Hepatocyte (in vitro differentiated cells): ENCODE measurements at regions not wholly inside any gene's neighbourhood (a gene's known extent, or its start where the extent isn't known, plus 50 kb on each side); places are given as distances from the start of the nearest gene placed in this dataset.

Experiments used
- DNase-seq: peaks from one replicate; pipeline ENCODE4 v3.0.0-alpha.2; 2016; ENCODE audit warnings: low spot score
- H2AFZ ChIP-seq: fragments of 200-600 bp; sonication (generic); 2 replicates; pipeline ENCODE4 v1.6.0; 2016; ENCODE audit warnings: antibody characterized with exemption, mild to moderate bottlenecking
- H3K27ac ChIP-seq: fragments of 200-600 bp; sonication (generic); 2 replicates; pipeline ENCODE4 v1.5.1; 2016; ENCODE audit warnings: mild to moderate bottlenecking
- H3K27me3 ChIP-seq: fragments of 200-600 bp; sonication (generic); 2 replicates; pipeline ENCODE4 v1.6.1; 2016
- H3K36me3 ChIP-seq: fragments of 200-600 bp; sonication (generic); replicated peaks from 2 replicates; pipeline ENCODE4 v1.5.1; 2016; ENCODE audit warnings: low read depth; ENCODE audit not compliant: insufficient read depth
- H3K4me1 ChIP-seq: fragments of 200-600 bp; sonication (generic); 2 replicates; pipeline ENCODE4 v1.5.1; 2016; ENCODE audit warnings: mild to moderate bottlenecking, moderate library complexity; ENCODE audit not compliant: insufficient read depth
- H3K4me2 ChIP-seq: fragments of 200-600 bp; sonication (generic); 2 replicates; pipeline ENCODE4 v1.6.0; 2016
- H3K4me3 ChIP-seq: fragments of 200-600 bp; sonication (generic); 2 replicates; pipeline ENCODE4 v1.5.1; 2016; ENCODE audit warnings: mild to moderate bottlenecking
- H3K79me2 ChIP-seq: fragments of 200-600 bp; sonication (generic); 2 replicates; pipeline ENCODE4 v1.6.0; 2017; ENCODE audit warnings: mild to moderate bottlenecking
- H3K9me2 ChIP-seq: fragments of 200-600 bp; sonication (generic); replicated peaks from 2 replicates; pipeline ENCODE4 v1.6.0; 2017; ENCODE audit warnings: mild to moderate bottlenecking; ENCODE audit not compliant: insufficient read depth
- H3K9me3 ChIP-seq: fragments of 200-600 bp; sonication (generic); 2 replicates; pipeline ENCODE4 v1.5.1; 2016; ENCODE audit warnings: low read depth, mild to moderate bottlenecking
- H4K20me1 ChIP-seq: fragments of 200-600 bp; sonication (generic); 2 replicates; pipeline ENCODE4 v1.6.0; 2016; ENCODE audit warnings: mild to moderate bottlenecking; ENCODE audit not compliant: insufficient read depth, poor library complexity, severe bottlenecking
- EZH2 ChIP-seq: fragments of 200-600 bp; sonication (generic); IDR thresholded peaks from 2 replicates; pipeline ENCODE4 v1.6.1; 2016; ENCODE audit warnings: antibody characterized with exemption, mild to moderate bottlenecking, borderline replicate concordance
- EZH2phosphoT487 ChIP-seq: fragments of 200-600 bp; sonication (generic); IDR thresholded peaks from one replicate; pipeline ENCODE4 v1.6.1; 2018; ENCODE audit warnings: antibody characterized with exemption, mild to moderate bottlenecking, low read depth, moderate library complexity; ENCODE audit not compliant: unreplicated experiment, severe bottlenecking
- WGBS: methylation state at CpG from one replicate; pipeline ENCODE4 v1.1.6; 2016; ENCODE audit warnings: low lambda C conversion rate; ENCODE audit errors: missing lambda C conversion rate; 5-methylcytosine and 5-hydroxymethylcytosine counted together
- TF ChIP-seq, protein P1 (sequence below): fragments of 200-600 bp; sonication (generic); IDR thresholded peaks from 2 replicates; pipeline ENCODE4 v1.5.1; 2016; ENCODE audit warnings: antibody characterized with exemption, mild to moderate bottlenecking; ENCODE audit not compliant: poor library complexity

DNA sequence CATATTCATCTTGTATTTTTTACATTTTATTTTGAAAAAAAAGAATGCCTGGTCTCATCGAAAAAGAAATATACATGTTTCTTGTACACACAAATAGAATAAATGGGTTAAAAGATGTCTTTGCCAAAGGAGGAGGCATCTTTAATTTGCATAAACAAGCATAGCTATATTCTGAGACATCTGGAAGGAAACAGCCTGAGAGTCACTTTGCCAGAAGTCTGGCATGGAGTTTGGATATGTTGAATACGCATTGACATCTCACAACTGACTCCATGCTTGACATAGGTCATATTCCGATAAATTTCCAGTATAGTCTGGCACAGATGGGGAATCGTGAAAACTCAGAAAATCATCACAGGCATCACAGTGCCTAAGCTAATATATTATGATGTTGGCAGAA, 1317.5 kb upstream of the CELF4 start:
- Histone ChIP-seq H3K79me2 (no peaks in the 10 kb centered on the region), H4K20me1 (no peaks in the 10 kb centered on the region), H3K9me3 (no peaks in the 10 kb centered on the region), H3K36me3 (no peaks in the 10 kb centered on the region), H3K4me2 (no peak overlapping the region), H3K4me1 (no peaks in the 10 kb centered on the region), H3K9me2 (no peaks in the 10 kb centered on the region), H3K27ac (no peak overlapping the region), H3K27me3 (no peaks in the 10 kb centered on the region), H2AFZ (no peak overlapping the region), H3K4me3 (no peak overlapping the region)
- WGBS: 84% methylated on average over 4 of the region's 4 CpGs
- DNase-seq: no peak
- no peak for TF ChIP-seq EZH2phosphoT487

DNA sequence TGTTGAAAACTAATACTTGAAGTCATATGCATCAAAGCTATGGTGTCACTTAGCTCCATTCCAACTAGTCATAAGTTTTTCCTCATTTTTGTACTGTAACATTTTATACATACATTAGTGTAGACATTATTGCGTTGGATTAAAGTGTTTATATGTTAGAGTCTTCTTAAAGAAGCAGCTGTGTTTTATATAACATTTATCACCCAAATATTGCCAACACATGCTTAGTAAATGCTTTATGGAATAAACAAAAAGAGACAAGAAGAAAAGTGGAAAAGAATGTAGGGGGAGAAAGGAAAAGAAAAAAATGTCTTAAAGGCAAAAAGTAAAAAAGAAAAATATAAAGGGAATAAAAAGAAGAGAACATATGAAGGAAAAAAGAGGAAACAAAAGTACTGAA, 1314.3 kb upstream of the CELF4 start:
- no peak for TF ChIP-seq EZH2
- TF ChIP-seq EZH2phosphoT487: no peak
- TF ChIP-seq, protein P1, sequence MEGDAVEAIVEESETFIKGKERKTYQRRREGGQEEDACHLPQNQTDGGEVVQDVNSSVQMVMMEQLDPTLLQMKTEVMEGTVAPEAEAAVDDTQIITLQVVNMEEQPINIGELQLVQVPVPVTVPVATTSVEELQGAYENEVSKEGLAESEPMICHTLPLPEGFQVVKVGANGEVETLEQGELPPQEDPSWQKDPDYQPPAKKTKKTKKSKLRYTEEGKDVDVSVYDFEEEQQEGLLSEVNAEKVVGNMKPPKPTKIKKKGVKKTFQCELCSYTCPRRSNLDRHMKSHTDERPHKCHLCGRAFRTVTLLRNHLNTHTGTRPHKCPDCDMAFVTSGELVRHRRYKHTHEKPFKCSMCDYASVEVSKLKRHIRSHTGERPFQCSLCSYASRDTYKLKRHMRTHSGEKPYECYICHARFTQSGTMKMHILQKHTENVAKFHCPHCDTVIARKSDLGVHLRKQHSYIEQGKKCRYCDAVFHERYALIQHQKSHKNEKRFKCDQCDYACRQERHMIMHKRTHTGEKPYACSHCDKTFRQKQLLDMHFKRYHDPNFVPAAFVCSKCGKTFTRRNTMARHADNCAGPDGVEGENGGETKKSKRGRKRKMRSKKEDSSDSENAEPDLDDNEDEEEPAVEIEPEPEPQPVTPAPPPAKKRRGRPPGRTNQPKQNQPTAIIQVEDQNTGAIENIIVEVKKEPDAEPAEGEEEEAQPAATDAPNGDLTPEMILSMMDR: no peak
- Histone ChIP-seq H2AFZ (no peak overlapping the region), H3K79me2 (no peaks in the 10 kb centered on the region), H3K36me3 (no peaks in the 10 kb centered on the region), H3K27ac (no peak overlapping the region), H3K9me2 (no peaks in the 10 kb centered on the region), H4K20me1 (no peaks in the 10 kb centered on the region), H3K27me3 (no peaks in the 10 kb centered on the region), H3K4me1 (no peaks in the 10 kb centered on the region), H3K4me3 (no peak overlapping the region), H3K9me3 (no peaks in the 10 kb centered on the region), H3K4me2 (no peak overlapping the region)
- 71% methylated on average over 1 of the region's 1 CpG for WGBS
- DNase-seq: no peak

DNA sequence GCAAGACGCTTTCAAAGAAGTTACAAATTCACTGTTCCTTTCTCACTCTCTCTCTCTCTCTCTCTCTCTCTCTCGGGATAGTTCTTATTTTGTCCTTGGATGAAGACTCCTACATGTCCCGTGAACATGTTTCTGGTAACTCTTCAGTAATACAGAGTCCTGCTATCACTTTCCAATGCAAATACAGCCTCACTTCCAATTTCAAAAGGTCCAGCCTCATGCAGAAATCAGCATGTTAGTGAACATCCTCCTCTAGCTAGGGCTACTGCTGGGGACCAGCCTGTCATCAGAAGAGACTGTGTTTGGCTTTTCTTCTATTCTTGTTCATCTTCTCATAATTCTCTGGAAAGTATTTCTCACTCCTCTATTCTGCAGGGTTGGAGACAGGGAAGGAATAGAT, 1306.7 kb upstream of the CELF4 start:
- no peaks in the 10 kb centered on the region for H4K20me1 ChIP-seq
- TF ChIP-seq, protein P1: no peak
- TF ChIP-seq EZH2: no peak
- TF ChIP-seq EZH2phosphoT487: no peak
- no peak overlapping the region for H3K4me3 ChIP-seq
- no peaks in the 10 kb centered on the region for H3K36me3 ChIP-seq
- H3K4me1 ChIP-seq: no peaks in the 10 kb centered on the region
- no peak overlapping the region for H3K27ac ChIP-seq
- WGBS: 93% methylated on average over 2 of the region's 3 CpGs
- no peaks in the 10 kb centered on the region for H3K9me2 ChIP-seq
- no peak overlapping the region for H2AFZ ChIP-seq
- H3K79me2 ChIP-seq: no peaks in the 10 kb centered on the region
- no peaks in the 10 kb centered on the region for H3K27me3 ChIP-seq
- no peak for DNase-seq
- no peaks in the 10 kb centered on the region for H3K9me3 ChIP-seq
- H3K4me2 ChIP-seq: no peak overlapping the region

DNA sequence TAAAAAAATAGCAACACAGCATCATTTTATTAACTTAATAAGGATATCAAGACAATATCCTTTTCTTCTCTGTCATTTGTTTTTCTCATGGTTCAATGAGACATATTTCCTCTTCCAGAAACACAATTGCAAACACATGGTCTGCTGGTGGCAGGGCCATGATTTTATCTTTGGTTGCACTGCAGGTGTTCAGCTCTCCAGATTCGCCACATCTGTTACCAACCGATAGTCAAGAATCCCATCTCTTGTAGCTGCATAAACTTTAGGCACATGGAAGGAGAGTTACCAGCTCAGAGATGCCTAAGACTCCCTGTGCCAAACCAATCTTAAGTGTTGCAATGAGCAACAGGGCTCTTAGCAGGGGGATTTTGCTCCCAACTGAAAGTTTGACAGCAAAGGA, 1303.2 kb upstream of the CELF4 start:
- no peak for TF ChIP-seq EZH2phosphoT487
- TF ChIP-seq, protein P1: no peak
- no peak for TF ChIP-seq EZH2
- WGBS: 98% methylated on average over 2 of the region's 2 CpGs
- no peaks in the 10 kb centered on the region for H3K27me3 ChIP-seq
- no peaks in the 10 kb centered on the region for H3K9me3 ChIP-seq
- no peaks in the 10 kb centered on the region for H3K4me1 ChIP-seq
- no peak for DNase-seq
- H3K4me3 ChIP-seq: no peak overlapping the region
- no peaks in the 10 kb centered on the region for H4K20me1 ChIP-seq
- H3K4me2 ChIP-seq: no peak overlapping the region
- H3K9me2 ChIP-seq: no peaks in the 10 kb centered on the region
- H3K36me3 ChIP-seq: no peaks in the 10 kb centered on the region
- H2AFZ ChIP-seq: no peak overlapping the region
- no peaks in the 10 kb centered on the region for H3K79me2 ChIP-seq
- no peak overlapping the region for H3K27ac ChIP-seq
